Nucleus accumbens (tissue), 56 donors: ENCODE measurements at regions not wholly inside any gene's neighbourhood (a gene's known extent, or its start where the extent isn't known, plus 50 kb on each side); places are given as distances from the start of the nearest gene placed in this dataset.

ENCODE experiments used
- DNase-seq, 56 donors: peaks; one replicate each; lab custom pipeline; 2025; lab: John Stamatoyannopoulos, UW

DNA sequence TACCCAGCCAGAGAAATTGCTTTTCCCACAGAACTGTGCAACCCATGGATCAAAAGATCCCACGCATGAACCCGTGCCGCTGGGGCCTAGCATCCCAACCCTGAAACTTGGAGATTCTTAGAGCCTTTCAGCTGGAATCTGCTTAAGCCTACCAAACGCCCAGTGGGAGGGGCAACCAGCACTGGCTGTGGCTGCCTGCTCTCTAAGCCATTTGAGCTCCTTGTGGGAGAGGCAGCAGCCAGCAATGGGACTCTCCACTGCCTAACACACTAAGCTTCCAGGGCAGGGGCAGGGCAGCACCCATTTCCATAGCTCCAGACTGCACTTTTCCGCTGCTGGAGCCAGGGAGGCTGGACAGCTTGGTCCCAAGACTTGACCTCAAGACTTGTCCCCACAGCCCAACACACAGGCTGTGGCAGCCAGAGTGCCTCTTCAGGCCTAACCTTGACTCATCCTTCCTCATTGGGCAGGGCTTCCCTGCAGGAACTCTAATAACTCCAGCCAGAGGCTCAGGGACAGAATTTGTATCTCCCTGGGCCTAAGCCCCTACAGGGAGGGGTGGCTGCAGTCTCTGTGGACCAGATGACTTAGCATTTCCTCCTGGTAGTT is 437.4 kb downstream of the MTRR start:
- DNase-seq, result no peak

DNA sequence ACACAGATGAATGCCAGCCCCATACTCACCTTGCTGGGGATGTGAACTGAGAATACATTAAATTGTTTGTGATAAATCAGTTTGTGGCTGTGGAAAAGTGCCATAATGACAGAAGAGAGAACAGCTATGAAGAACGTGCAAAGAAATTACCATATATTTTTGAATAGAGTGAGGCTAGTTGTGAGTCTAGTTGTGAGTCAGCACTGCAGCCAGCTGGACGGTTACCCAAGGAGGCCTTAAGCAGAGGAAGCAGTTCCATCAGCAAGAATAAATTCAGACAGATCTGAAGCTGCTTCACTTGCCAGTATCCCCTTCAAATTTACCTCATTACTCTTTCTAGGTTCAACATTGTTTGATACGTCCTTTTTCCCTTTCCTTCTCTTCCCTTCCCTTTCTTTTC is 446.0 kb downstream of the MTRR start:
- no peak for DNase-seq

DNA sequence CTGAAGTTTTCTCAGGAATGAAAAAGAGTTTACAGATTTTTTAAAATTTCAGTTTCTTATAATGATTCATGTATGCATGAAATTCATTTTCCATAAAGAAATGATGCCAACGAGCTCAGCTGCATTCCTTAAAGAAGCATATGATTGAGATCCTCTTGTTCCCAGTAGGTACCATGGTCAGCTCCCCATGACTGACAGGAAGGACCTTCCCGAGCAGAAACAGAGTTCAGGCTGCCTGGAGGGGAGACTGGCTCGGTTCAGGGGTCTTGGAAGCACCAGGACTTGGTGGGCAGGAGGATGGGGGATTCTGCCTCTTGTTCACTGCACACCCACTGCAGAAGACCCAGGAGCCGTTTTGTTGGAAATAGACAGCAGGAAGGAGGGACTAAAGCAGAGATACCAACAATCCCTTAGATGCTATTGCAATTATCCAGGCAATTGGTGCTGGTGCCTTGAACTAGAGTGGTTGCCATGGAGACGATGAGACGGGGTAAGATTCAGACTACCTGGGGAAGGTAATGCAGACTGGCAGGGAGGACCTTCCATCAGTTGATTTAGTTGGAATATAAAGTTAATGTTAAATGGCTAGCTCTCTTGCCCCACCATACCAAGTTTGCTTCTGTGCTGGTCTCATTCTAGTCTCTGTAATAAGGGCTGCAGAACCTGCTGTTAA is 447.8 kb downstream of the MTRR start:
- DNase-seq, result no peak

DNA sequence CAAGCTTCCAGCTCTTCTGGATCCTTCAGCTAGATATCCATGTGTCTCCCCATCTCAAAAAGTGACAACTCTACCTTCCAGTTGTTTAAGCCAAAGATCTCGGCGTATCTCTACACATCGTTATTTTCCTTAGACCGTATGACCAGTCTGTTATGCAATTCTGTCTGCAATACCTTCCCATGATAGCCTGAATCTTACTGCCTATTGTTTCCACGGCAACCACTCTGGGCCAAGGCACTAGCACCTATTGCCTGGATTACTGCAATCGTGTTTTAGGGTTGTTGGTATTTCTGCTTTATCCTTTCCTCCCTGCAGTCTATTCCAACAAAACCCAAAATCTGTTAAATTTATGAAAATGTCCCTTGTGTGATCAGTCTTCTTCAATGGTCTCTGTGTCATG is 448.4 kb downstream of the MTRR start:
- no peak for DNase-seq

DNA sequence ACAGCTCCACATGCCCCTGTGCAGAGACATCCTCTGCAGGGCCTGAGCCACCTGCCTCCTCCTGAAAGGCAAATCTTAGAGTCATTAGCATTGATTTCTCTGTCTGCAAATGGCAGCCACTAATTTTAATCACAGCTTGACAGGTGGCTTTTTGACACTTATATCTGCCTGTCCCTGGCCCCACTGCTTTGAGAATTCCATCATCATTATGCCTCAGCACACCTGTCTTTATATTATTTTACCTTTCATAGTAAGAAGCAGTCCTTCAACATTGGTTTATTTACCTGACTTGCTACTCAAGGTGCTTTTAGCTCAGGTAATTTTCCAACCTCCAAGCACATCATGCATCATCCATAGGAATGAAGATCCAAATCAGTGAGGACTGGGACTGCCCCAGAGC is 451.3 kb downstream of the MTRR start:
- DNase-seq, result no peak

DNA sequence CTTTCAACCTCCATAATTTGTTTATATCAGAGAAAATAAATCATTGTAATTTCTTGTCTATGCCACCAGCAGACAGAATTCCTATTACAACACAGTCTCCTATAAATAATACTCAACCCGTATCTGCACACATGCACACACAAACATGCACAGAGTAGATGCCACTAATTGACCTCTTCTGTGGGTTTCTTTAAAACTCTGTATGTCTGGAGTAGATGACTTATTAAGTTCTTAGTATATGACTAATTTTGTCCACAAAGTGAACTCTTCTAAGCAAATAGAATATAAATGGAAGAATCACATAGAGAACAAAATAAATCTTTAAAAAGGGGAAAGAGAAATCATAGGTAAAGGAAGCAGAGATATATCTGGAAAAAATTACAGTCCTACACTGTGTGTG is 452.3 kb downstream of the MTRR start:
- DNase-seq, result no peak

DNA sequence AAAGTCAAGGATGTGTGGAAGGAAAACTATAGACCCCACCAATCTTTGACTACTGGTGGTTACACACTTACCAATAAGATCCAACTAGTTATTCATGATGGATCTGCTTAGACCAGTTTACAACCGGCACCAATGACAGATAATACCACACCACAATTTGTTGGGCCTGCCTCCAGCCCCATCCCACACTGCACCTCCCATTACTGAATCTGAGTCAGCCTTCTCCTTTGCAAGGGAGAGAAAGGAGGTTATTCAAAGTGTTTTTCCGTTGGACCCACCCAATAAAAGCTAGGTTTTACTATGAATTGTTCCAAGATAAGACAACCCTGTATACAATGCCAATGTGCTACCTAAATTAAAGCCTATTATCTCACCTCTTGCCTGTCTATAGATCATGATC is 453.5 kb downstream of the MTRR start:
- DNase-seq, result no peak

DNA sequence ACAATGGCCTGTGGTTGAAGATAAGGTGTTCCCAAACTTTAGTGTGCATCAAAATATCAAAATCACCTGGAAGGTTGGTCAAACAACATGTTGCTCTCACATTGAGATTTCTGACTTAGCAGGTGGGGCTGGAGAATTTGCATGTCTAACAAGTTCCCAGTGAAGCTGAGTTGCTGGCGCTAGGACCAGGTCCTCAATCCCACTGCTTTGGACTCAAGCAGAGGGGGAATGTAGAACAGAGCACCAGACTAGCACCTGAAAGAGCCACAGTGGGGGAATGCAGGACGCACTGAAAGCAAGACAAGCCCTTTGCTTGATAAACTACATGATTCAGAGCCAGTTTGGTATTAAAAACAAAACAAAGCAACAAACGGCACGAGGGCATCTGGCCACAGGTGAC is 458.1 kb downstream of the MTRR start:
- no peak for DNase-seq

DNA sequence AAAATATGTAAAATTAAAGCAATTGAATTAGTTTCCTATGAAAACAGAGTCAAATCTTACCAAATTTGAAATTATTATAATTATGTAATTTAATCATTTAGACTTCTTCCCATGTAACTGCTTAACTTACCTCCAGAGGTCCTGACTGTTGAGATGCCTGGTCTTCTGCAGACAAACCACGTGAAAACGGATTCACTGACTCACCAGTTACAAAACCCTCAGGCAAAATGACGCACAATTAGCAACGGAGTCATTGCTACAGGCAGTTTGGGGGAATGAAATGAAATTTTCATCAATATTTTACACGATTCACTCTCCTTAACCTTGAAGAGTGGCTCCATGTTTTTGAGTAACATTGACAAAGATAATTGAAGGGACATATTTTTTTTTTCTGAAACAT is 460.8 kb downstream of the MTRR start:
- no peak for DNase-seq

DNA sequence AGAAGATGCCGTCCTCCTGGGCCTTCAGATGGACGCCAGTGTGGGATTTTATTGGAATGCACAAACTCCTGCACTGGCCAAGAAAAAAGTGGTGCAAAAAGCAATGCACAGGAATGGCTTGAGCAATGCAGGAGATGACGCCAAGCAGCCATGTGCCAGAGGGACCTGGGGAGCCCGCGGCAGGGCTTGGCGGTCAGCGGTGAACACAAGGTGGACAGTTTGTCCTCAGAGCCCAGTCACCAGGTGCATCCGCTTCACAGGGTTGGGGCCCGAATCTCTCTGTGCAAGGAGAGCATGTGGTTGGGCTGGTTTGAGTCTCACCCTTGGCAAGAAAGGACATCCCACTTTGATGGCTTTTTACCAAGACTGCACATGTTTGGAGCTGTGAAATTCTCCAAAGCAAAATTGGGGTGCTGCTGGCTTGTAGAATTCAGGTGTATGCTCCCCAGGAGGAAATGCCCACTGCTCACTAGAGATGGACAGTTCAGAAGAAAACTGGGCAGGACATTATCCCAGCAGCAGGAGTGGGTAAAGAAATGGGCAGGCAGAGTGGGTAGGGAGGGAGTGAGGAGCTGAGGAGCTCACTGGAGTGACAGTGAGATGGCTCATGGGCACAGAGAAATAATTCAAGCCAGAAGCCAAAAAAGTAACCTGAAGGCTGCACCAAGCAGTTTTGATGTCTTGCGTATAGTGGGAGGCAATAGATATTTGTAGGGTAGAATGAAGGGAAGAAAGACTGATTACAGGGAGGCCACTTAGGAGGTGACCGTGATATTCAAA is 463.9 kb downstream of the MTRR start:
- DNase-seq, result no peak

DNA sequence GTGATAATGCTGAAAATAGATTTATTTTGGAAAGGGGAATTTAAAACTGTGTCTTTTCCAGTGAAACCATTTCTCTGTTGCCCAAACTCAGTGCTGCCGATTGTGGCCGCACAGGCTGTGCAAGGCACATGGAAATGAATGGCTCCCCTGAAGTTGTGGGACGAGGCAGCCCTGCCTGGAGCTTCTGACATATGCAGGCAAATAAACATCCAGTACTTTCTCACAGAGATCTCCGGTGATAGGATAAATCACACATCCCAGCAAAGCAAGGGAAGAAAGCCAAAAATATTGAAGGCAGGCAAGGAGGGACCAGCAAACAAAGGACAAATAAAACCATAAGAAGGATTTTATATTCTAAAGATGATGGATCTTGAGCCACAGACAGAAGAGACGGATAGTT is 464.5 kb downstream of the MTRR start:
- no peak for DNase-seq

DNA sequence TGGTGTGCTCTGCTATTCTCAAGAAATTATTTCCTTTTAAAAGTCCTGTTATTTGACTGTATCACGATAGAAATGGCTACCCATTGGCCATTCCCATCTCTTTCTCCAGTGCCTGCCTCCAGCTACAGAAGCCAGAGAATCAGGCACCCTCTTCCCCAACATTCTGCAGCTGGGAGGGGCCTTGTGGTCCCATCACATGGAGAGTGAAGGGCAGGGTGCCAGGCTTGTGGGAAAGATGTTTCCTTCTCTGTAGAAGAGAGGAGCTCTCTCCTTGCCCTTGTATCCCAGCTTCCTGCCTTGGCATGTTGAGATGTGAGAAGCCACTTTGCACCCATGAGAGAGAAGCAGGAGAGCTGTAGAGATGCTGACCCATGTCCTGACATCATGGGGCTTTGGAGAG is 465.0 kb downstream of the MTRR start:
- no peak for DNase-seq

DNA sequence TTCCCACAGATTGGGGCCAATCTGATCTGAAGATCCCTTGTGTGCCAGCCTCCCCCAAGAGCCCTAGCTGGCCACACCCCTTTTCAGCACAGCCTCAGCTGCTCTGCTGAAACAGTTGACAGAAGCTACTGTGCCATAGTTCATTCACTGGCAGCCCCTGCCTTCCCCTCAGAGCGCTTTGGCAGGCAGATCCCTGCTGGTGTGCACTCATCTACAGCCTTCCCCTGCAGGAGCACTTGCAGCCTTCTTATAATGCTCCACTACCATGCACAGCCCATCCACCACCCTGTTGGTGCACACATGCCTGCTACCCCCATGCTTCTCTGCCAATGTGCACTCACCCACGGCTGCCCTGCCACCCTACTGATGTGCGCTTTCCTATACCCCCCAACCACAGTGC is 471.3 kb downstream of the MTRR start:
- DNase-seq, result peak in 1 of 56 donors; percentile 41

DNA sequence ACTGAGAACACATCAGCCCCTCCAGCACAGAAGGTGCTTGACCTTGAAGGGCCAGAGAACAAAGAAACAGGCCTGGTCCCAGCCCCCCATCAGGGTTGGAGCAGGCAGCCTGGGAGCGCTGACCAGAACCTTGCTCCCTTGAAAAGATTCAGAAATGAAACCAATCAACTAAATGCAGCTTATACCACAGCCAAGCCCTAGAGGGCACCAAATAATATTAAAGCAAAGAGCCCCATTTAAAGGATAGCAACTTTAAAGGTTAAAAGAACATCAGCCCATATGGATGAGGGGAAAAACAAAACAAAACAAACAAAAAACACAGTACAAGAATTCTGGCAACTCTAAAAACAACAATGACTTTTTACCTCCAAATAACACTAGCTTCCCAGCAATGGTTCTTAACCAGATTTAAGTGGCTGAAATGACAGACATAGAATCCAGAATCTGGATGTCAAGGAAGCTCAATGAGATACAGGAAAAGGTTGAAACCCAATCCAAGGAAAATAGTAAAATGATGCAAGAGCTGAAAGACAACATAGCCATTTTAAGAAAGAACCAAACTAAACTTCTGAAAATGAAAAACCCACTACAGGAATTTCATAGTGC is 471.9 kb downstream of the MTRR start:
- no peak for DNase-seq

DNA sequence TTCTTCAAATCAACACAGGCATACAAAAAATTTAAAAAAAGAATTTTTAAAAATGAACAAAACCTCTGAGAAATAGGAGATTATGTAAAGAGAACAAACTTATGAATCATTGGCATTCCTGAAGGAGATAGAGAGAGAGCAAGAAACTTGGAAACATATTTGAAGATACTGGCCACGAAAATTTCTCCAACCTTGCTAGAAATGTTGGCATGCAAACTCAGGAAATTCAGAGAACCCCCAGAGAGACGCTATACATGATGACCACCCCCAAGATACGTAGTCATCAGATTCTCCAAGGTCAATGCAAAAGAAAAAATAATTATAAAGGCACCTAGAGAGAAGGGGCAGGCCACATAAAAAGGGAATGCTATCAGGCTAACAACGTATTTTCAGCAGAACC is 472.5 kb downstream of the MTRR start:
- DNase-seq, result no peak

DNA sequence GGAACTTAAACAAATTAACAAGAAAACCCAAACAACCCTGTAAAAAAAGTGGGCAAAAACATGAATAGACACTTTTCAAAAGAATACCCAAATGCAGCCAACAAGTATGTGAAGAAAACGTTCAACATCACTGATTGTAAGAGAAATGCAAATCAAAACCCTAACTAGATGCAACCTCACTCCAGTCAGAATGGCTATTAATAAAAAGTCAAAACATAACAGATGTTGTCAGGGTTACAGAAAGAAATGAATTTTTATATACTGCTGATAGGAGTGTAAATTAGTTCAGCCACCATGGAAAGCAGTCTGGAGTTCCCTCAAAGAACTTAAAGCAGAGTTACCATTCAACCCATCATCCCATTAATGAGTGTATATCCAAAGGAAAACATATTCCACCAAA is 479.0 kb downstream of the MTRR start:
- no peak for DNase-seq

DNA sequence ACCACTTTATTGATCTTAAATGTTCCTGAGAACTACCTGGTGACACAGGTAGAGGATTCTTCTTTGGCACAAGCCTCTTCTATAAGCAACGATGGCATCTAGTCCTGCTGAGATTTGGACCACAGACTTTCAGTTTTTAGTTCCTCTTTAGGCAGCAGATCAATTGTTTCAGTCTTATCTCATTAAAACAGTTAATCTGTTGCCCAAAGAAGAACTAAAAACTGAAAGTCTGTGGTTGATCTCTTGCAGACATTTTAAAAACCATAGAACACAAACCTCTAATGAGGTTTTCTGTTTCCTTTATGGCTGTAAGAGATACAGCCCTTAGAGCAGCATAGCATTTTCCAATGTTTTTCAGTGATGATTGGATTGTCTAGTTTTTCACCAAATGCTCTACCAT is 480.9 kb downstream of the MTRR start:
- no peak for DNase-seq

DNA sequence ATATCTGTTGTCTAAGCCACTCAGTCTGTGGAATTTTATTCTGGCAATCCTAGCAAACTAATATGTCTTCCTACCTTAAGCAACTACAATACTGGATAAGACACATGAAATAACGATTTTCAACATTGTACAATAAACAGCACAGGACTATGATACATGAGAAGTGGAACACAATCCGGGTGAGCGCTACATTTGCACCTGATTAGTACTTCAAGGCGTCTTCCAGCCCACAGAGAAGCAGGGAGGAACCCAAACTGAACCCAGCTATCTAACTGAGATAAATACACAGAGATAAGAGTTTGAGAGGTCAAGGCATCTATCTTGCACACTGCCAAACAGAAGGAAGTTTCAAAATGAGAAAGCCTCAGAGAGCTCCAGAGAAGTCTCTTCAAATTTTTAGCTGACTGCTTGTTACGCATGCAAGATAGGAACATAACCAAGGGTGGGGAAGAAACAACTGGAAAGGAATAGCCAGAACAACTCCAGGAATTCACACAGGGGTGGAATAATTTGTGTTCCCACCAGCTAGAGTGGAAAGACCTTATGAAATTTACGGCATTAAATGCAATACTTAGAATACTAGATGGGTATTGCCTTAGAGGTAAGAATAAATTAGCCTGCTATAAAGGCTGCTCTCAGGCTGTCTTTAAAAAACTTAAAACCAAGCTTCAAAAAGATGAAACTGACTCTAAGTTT is 481.8 kb downstream of the MTRR start:
- no peak for DNase-seq

DNA sequence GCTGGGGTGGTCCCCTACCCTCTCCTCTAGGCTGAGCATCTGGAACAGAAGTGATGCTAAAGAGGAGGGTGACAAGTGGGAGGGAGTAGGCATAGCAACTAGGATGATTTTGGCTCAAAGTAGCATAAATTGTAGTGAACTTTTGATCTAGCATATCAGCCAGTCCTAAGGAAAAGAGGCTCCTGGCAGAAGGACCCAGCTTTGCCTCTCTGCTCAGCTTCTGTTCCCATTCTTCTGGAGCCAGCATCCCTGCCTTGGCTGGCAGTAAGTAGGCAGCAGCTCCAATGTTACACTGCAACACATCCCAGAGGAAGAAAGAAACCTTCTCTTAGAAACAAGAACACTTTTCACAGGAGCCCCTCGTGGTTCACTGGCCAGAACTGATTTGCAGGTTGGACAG is 487.0 kb downstream of the MTRR start:
- DNase-seq, result no peak

DNA sequence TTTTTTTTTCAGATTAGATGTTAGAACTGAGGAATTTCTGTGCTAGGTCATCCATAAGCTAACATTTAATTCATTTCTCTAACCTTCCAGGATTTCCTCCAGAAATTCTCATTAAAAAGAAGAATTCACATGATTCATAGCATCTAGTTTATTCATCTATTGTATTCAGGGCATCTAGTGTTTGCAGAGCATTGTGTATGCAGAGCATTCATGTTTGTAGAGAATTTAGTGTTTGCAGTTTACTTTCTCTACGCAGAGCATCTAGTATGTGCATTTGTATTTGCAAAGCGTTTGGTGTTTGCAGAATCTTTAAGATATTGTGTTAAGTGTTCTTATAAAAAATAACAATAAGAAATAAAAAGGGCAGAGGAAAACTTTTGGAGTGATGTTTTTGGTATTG is 491.1 kb downstream of the MTRR start:
- DNase-seq, result no peak

DNA sequence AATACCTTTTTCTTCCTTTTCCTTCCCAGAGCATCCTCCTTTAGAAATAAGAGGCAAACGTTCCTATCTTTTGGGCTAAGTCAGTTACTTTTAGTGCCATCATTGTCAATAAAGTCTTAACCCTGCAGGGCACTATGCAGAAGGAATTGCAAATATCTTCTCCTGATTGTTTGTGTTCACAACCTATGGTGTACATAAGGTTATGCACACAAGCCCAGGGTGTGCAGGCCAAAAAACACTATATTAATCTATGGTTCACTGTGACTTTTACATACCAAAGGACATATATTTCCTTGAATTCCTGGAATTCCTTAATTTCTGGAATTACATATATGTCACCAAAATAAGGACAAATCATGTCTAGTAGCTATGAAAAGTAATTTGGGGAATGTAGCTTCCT is 493.5 kb downstream of the MTRR start:
- no peak for DNase-seq
